Keratinocyte (primary cell): ENCODE measurements at regions not wholly inside any gene's neighbourhood (a gene's known extent, or its start where the extent isn't known, plus 50 kb on each side); places are given as distances from the start of the nearest gene placed in this dataset.

Source experiments
- DNase-seq: peaks from one replicate; pipeline ENCODE4 v3.0.0-alpha.2; 2011; ENCODE audit warnings: low read depth, missing footprints, low spot score
- FAIRE-seq: peaks from 2 replicates; lab custom pipeline; 2011; peaks lifted over from hg19 to GRCh38; lab: Jason Lieb, UNC
- H2AFZ ChIP-seq: 2 replicates; pipeline ENCODE4 v1.6.0; 2012; ENCODE audit warnings: low read length, control low read depth, inconsistent platforms; ENCODE audit not compliant: control insufficient read depth
- H3K27ac ChIP-seq: 2 replicates; pipeline ENCODE4 v1.5.1; 2011; ENCODE audit warnings: low read length; ENCODE audit not compliant: control insufficient read depth, insufficient read depth
- H3K27me3 ChIP-seq: 3 replicates; pipeline ENCODE4 v1.6.0; 2011; ENCODE audit warnings: low read length; ENCODE audit not compliant: control insufficient read depth, insufficient read depth; ENCODE audit errors: extremely low read depth
- H3K36me3 ChIP-seq, 2 experiments: 2 replicates in 1 of 2; 3 replicates in 1 of 2; pipeline ENCODE4 v1.5.1; 2011; ENCODE audit warnings: low read length in 2 of 2, mild to moderate bottlenecking in 1 of 2; ENCODE audit not compliant: control insufficient read depth in 2 of 2, insufficient read depth in 2 of 2; ENCODE audit errors: extremely low read depth in 1 of 2
- H3K4me1 ChIP-seq: 3 replicates; pipeline ENCODE4 v1.5.1; 2011; ENCODE audit warnings: low read length; ENCODE audit not compliant: control insufficient read depth, insufficient read depth; ENCODE audit errors: extremely low read depth
- H3K4me2 ChIP-seq: 3 replicates; pipeline ENCODE4 v1.6.0; 2011; ENCODE audit warnings: low read depth, low read length; ENCODE audit not compliant: control insufficient read depth, insufficient read depth; ENCODE audit errors: extremely low read depth
- H3K4me3 ChIP-seq, 3 experiments: fragments of 200-600 bp in 1 of 3; sonication (generic) in 1 of 3; 2 replicates in 2 of 3; 3 replicates in 1 of 3; pipeline ENCODE4 v1.5.1; 2011 to 2016; ENCODE audit warnings: low read length in 3 of 3, mild to moderate bottlenecking in 3 of 3, control low read depth in 2 of 3, inconsistent platforms in 1 of 3, low read depth in 1 of 3, mixed read lengths in 1 of 3, mixed run types in 1 of 3, moderate library complexity in 1 of 3; ENCODE audit not compliant: control insufficient read depth in 2 of 3, insufficient read depth in 2 of 3; ENCODE audit errors: extremely low read depth in 1 of 3
- H3K79me2 ChIP-seq: 2 replicates; pipeline ENCODE4 v1.6.0; 2012; ENCODE audit warnings: low read length; ENCODE audit not compliant: control insufficient read depth, insufficient read depth
- H3K9ac ChIP-seq: 3 replicates; pipeline ENCODE4 v1.6.0; 2011; ENCODE audit warnings: low read length; ENCODE audit not compliant: control insufficient read depth, insufficient read depth; ENCODE audit errors: extremely low read depth
- H3K9me1 ChIP-seq: 3 replicates; pipeline ENCODE4 v1.6.0; 2011; ENCODE audit warnings: low read length; ENCODE audit not compliant: control insufficient read depth, insufficient read depth; ENCODE audit errors: extremely low read depth
- H3K9me3 ChIP-seq: 2 replicates; pipeline ENCODE4 v1.5.1; 2012; ENCODE audit warnings: low read depth, low read length; ENCODE audit not compliant: control insufficient read depth
- H4K20me1 ChIP-seq: 3 replicates; pipeline ENCODE4 v1.6.0; 2011; ENCODE audit warnings: low read length; ENCODE audit not compliant: control insufficient read depth, insufficient read depth; ENCODE audit errors: extremely low read depth
- EZH2 ChIP-seq: IDR thresholded peaks from one replicate; pipeline ENCODE4 v1.6.1; 2012; ENCODE audit warnings: inconsistent platforms, mild to moderate bottlenecking, low read length, moderate library complexity
- dilution Hi-C: fragments of 300-500 bp; cut with MboI; formaldehyde crosslinking; loops from one replicate; pipeline ENCODE4 v1.7.0; 2020; ENCODE audit warnings: low sequenced_read_pairs; ENCODE audit not compliant: extremely low pct_ligation_motif_present
- TF ChIP-seq, protein P1 (sequence below), 3 experiments: IDR thresholded peaks in 1 of 3; conservative IDR thresholded peaks in 1 of 3; optimal IDR thresholded peaks in 1 of 3; 2 replicates in 2 of 3; 3 replicates in 1 of 3; pipeline versions ENCODE3 to v1.5.1; 2011; ENCODE audit warnings: low read length in 3 of 3, mild to moderate bottlenecking in 3 of 3, moderate library complexity in 2 of 3, control low read depth in 1 of 3, inconsistent platforms in 1 of 3; ENCODE audit not compliant: insufficient read depth in 2 of 3; ENCODE audit errors: extremely low read depth in 1 of 3

DNA sequence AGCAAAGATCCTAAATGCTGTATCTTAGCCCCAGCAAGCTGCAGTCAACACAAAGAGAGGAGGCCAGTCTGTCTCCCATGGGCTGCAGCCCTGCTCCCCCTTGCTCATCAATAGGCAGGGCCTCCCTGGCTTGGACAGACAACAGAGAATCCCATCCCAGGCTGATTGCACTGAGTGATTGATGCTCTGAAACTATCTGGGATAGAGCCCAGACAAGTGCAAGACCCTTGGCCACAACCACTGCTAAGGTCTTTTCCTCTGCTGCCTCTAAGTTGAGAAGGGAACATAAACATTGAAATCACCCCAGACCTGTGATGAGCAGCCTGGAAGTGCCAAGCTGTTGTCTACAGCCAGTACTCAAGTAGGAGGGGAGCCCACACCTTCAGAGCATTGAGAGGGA is 661.0 kb upstream of the CDH18 start:
- no peak for FAIRE-seq
- Histone ChIP-seq H4K20me1 (no peaks in the 10 kb centered on the region), H3K9ac (no peak overlapping the region), H3K4me3 (no peak overlapping the region), H2AFZ (no peak overlapping the region), H3K4me2 (no peak overlapping the region), H3K9me1 (no peaks in the 10 kb centered on the region), H3K27ac (no peak overlapping the region), H3K79me2 (no peaks in the 10 kb centered on the region), H3K27me3 (no peaks in the 10 kb centered on the region), H3K9me3 (no peaks in the 10 kb centered on the region), H3K4me1 (no peaks in the 10 kb centered on the region), H3K36me3 (no peaks in the 10 kb centered on the region)
- dilution Hi-C loops: no loop called here
- no peak for TF ChIP-seq EZH2
- TF ChIP-seq, protein P1, sequence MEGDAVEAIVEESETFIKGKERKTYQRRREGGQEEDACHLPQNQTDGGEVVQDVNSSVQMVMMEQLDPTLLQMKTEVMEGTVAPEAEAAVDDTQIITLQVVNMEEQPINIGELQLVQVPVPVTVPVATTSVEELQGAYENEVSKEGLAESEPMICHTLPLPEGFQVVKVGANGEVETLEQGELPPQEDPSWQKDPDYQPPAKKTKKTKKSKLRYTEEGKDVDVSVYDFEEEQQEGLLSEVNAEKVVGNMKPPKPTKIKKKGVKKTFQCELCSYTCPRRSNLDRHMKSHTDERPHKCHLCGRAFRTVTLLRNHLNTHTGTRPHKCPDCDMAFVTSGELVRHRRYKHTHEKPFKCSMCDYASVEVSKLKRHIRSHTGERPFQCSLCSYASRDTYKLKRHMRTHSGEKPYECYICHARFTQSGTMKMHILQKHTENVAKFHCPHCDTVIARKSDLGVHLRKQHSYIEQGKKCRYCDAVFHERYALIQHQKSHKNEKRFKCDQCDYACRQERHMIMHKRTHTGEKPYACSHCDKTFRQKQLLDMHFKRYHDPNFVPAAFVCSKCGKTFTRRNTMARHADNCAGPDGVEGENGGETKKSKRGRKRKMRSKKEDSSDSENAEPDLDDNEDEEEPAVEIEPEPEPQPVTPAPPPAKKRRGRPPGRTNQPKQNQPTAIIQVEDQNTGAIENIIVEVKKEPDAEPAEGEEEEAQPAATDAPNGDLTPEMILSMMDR (optimal IDR thresholded peaks at IDR 0.05 in 1 of 3, IDR thresholded peaks at IDR 0.05 in 1 of 3, conservative IDR thresholded peaks at IDR 0.05 in 1 of 3; ENCODE audit: extremely low read depth in 1 of 3, insufficient read depth in 2 of 3, low read length in 3 of 3): no peak
- no peak for DNase-seq

DNA sequence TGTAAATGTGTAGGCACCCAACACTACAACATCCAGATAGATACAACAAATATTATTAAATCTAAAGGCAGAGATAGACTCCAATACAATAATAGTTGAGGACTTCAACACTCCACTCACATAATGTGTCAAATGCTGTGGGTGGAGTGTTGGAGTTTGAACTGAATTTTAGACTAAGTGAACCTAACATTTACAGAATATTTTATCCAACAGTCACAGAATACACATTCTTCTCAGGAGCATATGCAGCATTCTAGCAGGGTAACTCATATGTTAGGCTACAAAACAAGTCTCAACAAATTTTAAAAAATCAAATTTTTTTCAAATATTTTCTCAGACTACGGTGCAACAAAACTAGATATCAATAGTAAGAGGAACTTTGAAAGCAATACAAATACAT is 648.7 kb upstream of the CDH18 start:
- no peak overlapping the region for H3K27ac ChIP-seq
- H3K4me1 ChIP-seq: no peaks in the 10 kb centered on the region
- H3K4me2 ChIP-seq: no peak overlapping the region
- H4K20me1 ChIP-seq: no peaks in the 10 kb centered on the region
- DNase-seq (no peak), FAIRE-seq (no peak)
- no peaks in the 10 kb centered on the region for H3K9me3 ChIP-seq
- no peak for TF ChIP-seq EZH2
- TF ChIP-seq, protein P1 (optimal IDR thresholded peaks at IDR 0.05 in 1 of 3, IDR thresholded peaks at IDR 0.05 in 1 of 3, conservative IDR thresholded peaks at IDR 0.05 in 1 of 3; ENCODE audit: extremely low read depth in 1 of 3, insufficient read depth in 2 of 3, low read length in 3 of 3): no peak
- no peaks in the 10 kb centered on the region for H3K79me2 ChIP-seq
- H3K36me3 ChIP-seq: no peaks in the 10 kb centered on the region
- no peak overlapping the region for H2AFZ ChIP-seq
- dilution Hi-C loops: no loop called here
- no peaks in the 10 kb centered on the region for H3K27me3 ChIP-seq
- H3K9me1 ChIP-seq: no peaks in the 10 kb centered on the region
- H3K9ac ChIP-seq: no peak overlapping the region
- H3K4me3 ChIP-seq: no peak overlapping the region
